ENCODE measurements at regions not wholly inside any gene's neighbourhood (a gene's known extent, or its start where the extent isn't known, plus 50 kb on each side); places are given as distances from the start of the nearest gene placed in this dataset.

- no peaks in the 10 kb centered on the region for H3K9me3 ChIP-seq (ENCODE audit: control insufficient read depth, insufficient read depth, low read length)
- H3K27me3 ChIP-seq (ENCODE audit: control insufficient read depth, insufficient read depth, low read length): no peaks in the 10 kb centered on the region
- no peaks in the 10 kb centered on the region for H3K36me3 ChIP-seq (ENCODE audit: control insufficient read depth, insufficient read depth, low read length)
- peaks cover 31% of the 10 kb centered on the region for H3K4me1 ChIP-seq (ENCODE audit: control insufficient read depth, insufficient read depth, low read length)
- H3K9ac ChIP-seq (ENCODE audit: low read depth, low read length): no peak overlapping the region
- no peak overlapping the region for H3K4me3 ChIP-seq (ENCODE audit: low read depth, low read length)
- H3K27ac ChIP-seq (ENCODE audit: low read depth, low read length): no peak overlapping the region
These were observed 322.2 kb downstream of the GPAT3 start for GRCh38 chr4:83858131-83858530.

GRCh38 chr4:83855044-83855443, 319.1 kb downstream of the GPAT3 start:
- H3K9me3 ChIP-seq (ENCODE audit: control insufficient read depth, insufficient read depth, low read length): no peaks in the 10 kb centered on the region
- H3K27ac ChIP-seq (ENCODE audit: low read depth, low read length): peak overlapping the region; percentile 1
- no peak overlapping the region for H3K9ac ChIP-seq (ENCODE audit: low read depth, low read length)
- H3K27me3 ChIP-seq (ENCODE audit: control insufficient read depth, insufficient read depth, low read length): no peaks in the 10 kb centered on the region
- no peak overlapping the region for H3K4me3 ChIP-seq (ENCODE audit: low read depth, low read length)
- no peaks in the 10 kb centered on the region for H3K36me3 ChIP-seq (ENCODE audit: control insufficient read depth, insufficient read depth, low read length)
- peaks cover 55% of the 10 kb centered on the region for H3K4me1 ChIP-seq (ENCODE audit: control insufficient read depth, insufficient read depth, low read length)

- H3K27ac ChIP-seq (ENCODE audit: low read depth, low read length): peak overlapping the region; percentile 96
- no peak overlapping the region for H3K9ac ChIP-seq (ENCODE audit: low read depth, low read length)
- peaks cover 48% of the 10 kb centered on the region for H3K4me1 ChIP-seq (ENCODE audit: control insufficient read depth, insufficient read depth, low read length)
- peak overlapping the region; percentile 38 for H3K4me3 ChIP-seq (ENCODE audit: low read depth, low read length)
- no peaks in the 10 kb centered on the region for H3K36me3 ChIP-seq (ENCODE audit: control insufficient read depth, insufficient read depth, low read length)
- H3K9me3 ChIP-seq (ENCODE audit: control insufficient read depth, insufficient read depth, low read length): no peaks in the 10 kb centered on the region
- no peaks in the 10 kb centered on the region for H3K27me3 ChIP-seq (ENCODE audit: control insufficient read depth, insufficient read depth, low read length)
These were observed 316.2 kb downstream of the GPAT3 start for GRCh38 chr4:83852085-83852451.

- Histone ChIP-seq H3K36me3 (ENCODE audit: control insufficient read depth, insufficient read depth, low read length) (no peaks in the 10 kb centered on the region), H3K9ac (ENCODE audit: low read depth, low read length) (no peak overlapping the region), H3K4me1 (ENCODE audit: control insufficient read depth, insufficient read depth, low read length) (peaks cover 42% of the 10 kb centered on the region), H3K9me3 (ENCODE audit: control insufficient read depth, insufficient read depth, low read length) (no peaks in the 10 kb centered on the region), H3K27me3 (ENCODE audit: control insufficient read depth, insufficient read depth, low read length) (no peaks in the 10 kb centered on the region), H3K4me3 (ENCODE audit: low read depth, low read length) (peak overlapping the region; percentile 38), H3K27ac (ENCODE audit: low read depth, low read length) (peak overlapping the region; percentile 96)
These were observed 315.6 kb downstream of the GPAT3 start for GRCh38 chr4:83851261-83852084.

- Histone ChIP-seq H3K27ac (ENCODE audit: low read depth, low read length) (peak overlapping the region; percentile 96), H3K9me3 (ENCODE audit: control insufficient read depth, insufficient read depth, low read length) (no peaks in the 10 kb centered on the region), H3K27me3 (ENCODE audit: control insufficient read depth, insufficient read depth, low read length) (no peaks in the 10 kb centered on the region), H3K4me3 (ENCODE audit: low read depth, low read length) (no peak overlapping the region), H3K4me1 (ENCODE audit: control insufficient read depth, insufficient read depth, low read length) (peaks cover 39% of the 10 kb centered on the region), H3K36me3 (ENCODE audit: control insufficient read depth, insufficient read depth, low read length) (no peaks in the 10 kb centered on the region), H3K9ac (ENCODE audit: low read depth, low read length) (0 out of 2 replicates have a peak overlapping the region, but pooled peaks have one; percentile 22)
These were observed 314.5 kb downstream of the GPAT3 start for GRCh38 chr4:83850435-83850834.

- H3K27ac ChIP-seq (ENCODE audit: low read depth, low read length): no peak overlapping the region
- no peak overlapping the region for H3K9ac ChIP-seq (ENCODE audit: low read depth, low read length)
- no peak overlapping the region for H3K4me3 ChIP-seq (ENCODE audit: low read depth, low read length)
- no peaks in the 10 kb centered on the region for H3K9me3 ChIP-seq (ENCODE audit: control insufficient read depth, insufficient read depth, low read length)
- no peaks in the 10 kb centered on the region for H3K36me3 ChIP-seq (ENCODE audit: control insufficient read depth, insufficient read depth, low read length)
- H3K4me1 ChIP-seq (ENCODE audit: control insufficient read depth, insufficient read depth, low read length): peaks cover 11% of the 10 kb centered on the region
- no peaks in the 10 kb centered on the region for H3K27me3 ChIP-seq (ENCODE audit: control insufficient read depth, insufficient read depth, low read length)
These were observed 310.4 kb downstream of the GPAT3 start for GRCh38 chr4:83846193-83846830.

GRCh38 chr4:83839615-83840014, 303.7 kb downstream of the GPAT3 start:
- Histone ChIP-seq H3K4me3 (ENCODE audit: low read depth, low read length) (no peak overlapping the region), H3K27ac (ENCODE audit: low read depth, low read length) (no peak overlapping the region), H3K9ac (ENCODE audit: low read depth, low read length) (no peak overlapping the region), H3K27me3 (ENCODE audit: control insufficient read depth, insufficient read depth, low read length) (no peaks in the 10 kb centered on the region), H3K9me3 (ENCODE audit: control insufficient read depth, insufficient read depth, low read length) (no peaks in the 10 kb centered on the region), H3K36me3 (ENCODE audit: control insufficient read depth, insufficient read depth, low read length) (no peaks in the 10 kb centered on the region), H3K4me1 (ENCODE audit: control insufficient read depth, insufficient read depth, low read length) (no peaks in the 10 kb centered on the region)

- Histone ChIP-seq H3K27me3 (ENCODE audit: control insufficient read depth, insufficient read depth, low read length) (no peaks in the 10 kb centered on the region), H3K4me1 (ENCODE audit: control insufficient read depth, insufficient read depth, low read length) (no peaks in the 10 kb centered on the region), H3K27ac (ENCODE audit: low read depth, low read length) (no peak overlapping the region), H3K9me3 (ENCODE audit: control insufficient read depth, insufficient read depth, low read length) (no peaks in the 10 kb centered on the region), H3K9ac (ENCODE audit: low read depth, low read length) (no peak overlapping the region), H3K4me3 (ENCODE audit: low read depth, low read length) (no peak overlapping the region), H3K36me3 (ENCODE audit: control insufficient read depth, insufficient read depth, low read length) (no peaks in the 10 kb centered on the region)
These were observed 301.9 kb downstream of the GPAT3 start for GRCh38 chr4:83837614-83838308.

- H3K27ac ChIP-seq (ENCODE audit: low read depth, low read length): no peak overlapping the region
- H3K4me1 ChIP-seq (ENCODE audit: control insufficient read depth, insufficient read depth, low read length): no peaks in the 10 kb centered on the region
- no peaks in the 10 kb centered on the region for H3K9me3 ChIP-seq (ENCODE audit: control insufficient read depth, insufficient read depth, low read length)
- no peak overlapping the region for H3K9ac ChIP-seq (ENCODE audit: low read depth, low read length)
- H3K36me3 ChIP-seq (ENCODE audit: control insufficient read depth, insufficient read depth, low read length): no peaks in the 10 kb centered on the region
- H3K27me3 ChIP-seq (ENCODE audit: control insufficient read depth, insufficient read depth, low read length): no peaks in the 10 kb centered on the region
- H3K4me3 ChIP-seq (ENCODE audit: low read depth, low read length): no peak overlapping the region
These were observed 298.0 kb downstream of the GPAT3 start for GRCh38 chr4:83833920-83834319.

GRCh38 chr4:83832110-83832825, 296.4 kb downstream of the GPAT3 start:
- Histone ChIP-seq H3K27ac (ENCODE audit: low read depth, low read length) (no peak overlapping the region), H3K4me3 (ENCODE audit: low read depth, low read length) (no peak overlapping the region), H3K36me3 (ENCODE audit: control insufficient read depth, insufficient read depth, low read length) (no peaks in the 10 kb centered on the region), H3K9me3 (ENCODE audit: control insufficient read depth, insufficient read depth, low read length) (no peaks in the 10 kb centered on the region), H3K9ac (ENCODE audit: low read depth, low read length) (no peak overlapping the region), H3K4me1 (ENCODE audit: control insufficient read depth, insufficient read depth, low read length) (no peaks in the 10 kb centered on the region), H3K27me3 (ENCODE audit: control insufficient read depth, insufficient read depth, low read length) (no peaks in the 10 kb centered on the region)
